ENCODE measurements at regions not wholly inside any gene's neighbourhood (a gene's known extent, or its start where the extent isn't known, plus 50 kb on each side); places are given as distances from the start of the nearest gene placed in this dataset.
"Not testable (repeated sequence)": the region's sequence is repeated elsewhere in the genome, so short reads cannot be mapped to it uniquely, and the experiment has no call there.

GRCh38 chr12:42030588-42030987 lies 114.1 kb downstream of the GXYLT1 start:
- no peak for TF ChIP-seq CTCF (conservative IDR thresholded peaks at IDR 0.05; ENCODE audit: control insufficient read depth, insufficient read depth, low read depth, low read length)
- DNase-seq (ENCODE audit: low read depth), result no peak
- H3K4me3 ChIP-seq (ENCODE audit: control insufficient read depth, low read depth, low read length), result no peak overlapping the region

- H3K4me3 ChIP-seq (ENCODE audit: control insufficient read depth, low read depth, low read length), result no peak overlapping the region
- DNase-seq (ENCODE audit: low read depth), result no peak
- no peak for TF ChIP-seq CTCF (conservative IDR thresholded peaks at IDR 0.05; ENCODE audit: control insufficient read depth, insufficient read depth, low read depth, low read length)
These were observed 117.1 kb downstream of the GXYLT1 start for GRCh38 chr12:42027546-42027945.

GRCh38 chr12:42024495-42024830 lies 120.2 kb downstream of the GXYLT1 start:
- H3K4me3 ChIP-seq (ENCODE audit: control insufficient read depth, low read depth, low read length), result no peak overlapping the region
- TF ChIP-seq CTCF (conservative IDR thresholded peaks at IDR 0.05; ENCODE audit: control insufficient read depth, insufficient read depth, low read depth, low read length), result no peak
- DNase-seq (ENCODE audit: low read depth), result no peak

GRCh38 chr12:42023733-42024494 lies 120.8 kb downstream of the GXYLT1 start:
- peak overlapping the region; percentile 39 for H3K4me3 ChIP-seq (ENCODE audit: control insufficient read depth, low read depth, low read length)
- peak; percentile 68 for DNase-seq (ENCODE audit: low read depth)
- TF ChIP-seq CTCF (conservative IDR thresholded peaks at IDR 0.05; ENCODE audit: control insufficient read depth, insufficient read depth, low read depth, low read length), result peak; percentile 96

GRCh38 chr12:42021937-42022336 lies 122.7 kb downstream of the GXYLT1 start:
- DNase-seq (ENCODE audit: low read depth); H3K4me3 ChIP-seq (ENCODE audit: control insufficient read depth, low read depth, low read length): not testable (repeated sequence)

GRCh38 chr12:42021469-42021868 lies 123.2 kb downstream of the GXYLT1 start:
- no peak for DNase-seq (ENCODE audit: low read depth)
- no peak for TF ChIP-seq CTCF (conservative IDR thresholded peaks at IDR 0.05; ENCODE audit: control insufficient read depth, insufficient read depth, low read depth, low read length)
- no peak overlapping the region for H3K4me3 ChIP-seq (ENCODE audit: control insufficient read depth, low read depth, low read length)

- TF ChIP-seq CTCF (conservative IDR thresholded peaks at IDR 0.05; ENCODE audit: control insufficient read depth, insufficient read depth, low read depth, low read length), result no peak
- H3K4me3 ChIP-seq (ENCODE audit: control insufficient read depth, low read depth, low read length), result no peak overlapping the region
- no peak for DNase-seq (ENCODE audit: low read depth)
These were observed 124.4 kb downstream of the GXYLT1 start for GRCh38 chr12:42020226-42020625.

Data from fibroblast of mammary gland (primary cell).